WTC11 (cell line): ENCODE measurements at regions not wholly inside any gene's neighbourhood (a gene's known extent, or its start where the extent isn't known, plus 50 kb on each side); places are given as distances from the start of the nearest gene placed in this dataset.

Experiments used
- ATAC-seq: fragments of 200-7000 bp; cut with Tn5 transposase; 2 replicates; pipeline ENCODE4 v1.10.0; 2021; ENCODE audit warnings: mild to moderate bottlenecking, moderate library complexity
- CTCF ChIA-PET: fragments of 300-600 bp; sonication (Branson Sonifier 250); formaldehyde crosslinking; loops from one replicate; lab custom pipeline; 2021; ENCODE audit warnings: antibody characterized with exemption; lab: Charles Lee
- POLR2A ChIA-PET: fragments of 350-600 bp; sonication (Branson Sonifier 250); formaldehyde crosslinking; loops from one replicate; lab custom pipeline; 2021; ENCODE audit warnings: antibody characterized with exemption; lab: Charles Lee
- DNase-seq: peaks from one replicate; pipeline ENCODE4 v3.0.0; 2021; ENCODE audit warnings: low spot score
- H3K27ac Mint-ChIP-seq: 2 replicates; pipeline ENCODE4 v1.8.0; 2021; ENCODE audit warnings: mixed read lengths
- H3K27me3 Mint-ChIP-seq: 2 replicates; pipeline ENCODE4 v1.8.0; 2021; ENCODE audit warnings: low read depth, mild to moderate bottlenecking, moderate library complexity, mixed read lengths
- H3K36me3 Mint-ChIP-seq: 2 replicates; pipeline ENCODE4 v1.8.0; 2021; ENCODE audit warnings: mixed read lengths
- H3K4me1 Mint-ChIP-seq: 2 replicates; pipeline ENCODE4 v1.8.0; 2022; ENCODE audit warnings: mixed read lengths
- H3K4me3 Mint-ChIP-seq: 2 replicates; pipeline ENCODE4 v1.8.0; 2021; ENCODE audit warnings: mild to moderate bottlenecking, moderate library complexity, mixed read lengths
- H3K9me3 Mint-ChIP-seq: 2 replicates; pipeline ENCODE4 v1.8.0; 2021; ENCODE audit warnings: mixed read lengths
- ELF4 ChIP-seq: sonication (generic); formaldehyde crosslinking; IDR thresholded peaks from 2 replicates; pipeline ENCODE4 v1.8.1; 2022; ENCODE audit warnings: low read depth, mild to moderate bottlenecking, moderate library complexity, missing genetic modification reagents
- GABPB1 ChIP-seq: sonication (generic); formaldehyde crosslinking; IDR thresholded peaks from 2 replicates; pipeline ENCODE4 v1.8.1; 2023; ENCODE audit warnings: mild to moderate bottlenecking, missing genetic modification reagents
- JAZF1 ChIP-seq: fragments of 250-450 bp; sonication (Bioruptor Pico); IDR thresholded peaks from 2 replicates; pipeline ENCODE4 v1.9.0; 2021; ENCODE audit warnings: moderate library complexity, mild to moderate bottlenecking, inconsistent platforms
- MXD4 ChIP-seq: fragments of 250-450 bp; sonication (Bioruptor Pico); IDR thresholded peaks from 2 replicates; pipeline ENCODE4 v1.8.0; 2021; ENCODE audit warnings: mild to moderate bottlenecking, moderate library complexity, borderline replicate concordance
- NFATC4 ChIP-seq: fragments of 250-450 bp; sonication (Bioruptor Pico); IDR thresholded peaks from 2 replicates; pipeline ENCODE4 v1.9.0; 2021; ENCODE audit warnings: mild to moderate bottlenecking
- NFYB ChIP-seq: sonication (generic); formaldehyde crosslinking; conservative IDR thresholded peaks from 2 replicates; pipeline ENCODE4 v1.8.0; 2022; ENCODE audit warnings: low read depth, missing genetic modification reagents
- ZNF317 ChIP-seq: sonication (generic); formaldehyde crosslinking; IDR thresholded peaks from 2 replicates; pipeline ENCODE4 v1.8.1; 2023; ENCODE audit warnings: low read depth, mild to moderate bottlenecking, moderate library complexity, missing genetic modification reagents, borderline replicate concordance
- ZNF396 ChIP-seq: fragments of 250-450 bp; sonication (Bioruptor Pico); IDR thresholded peaks from 2 replicates; pipeline ENCODE4 v1.8.0; 2021; ENCODE audit warnings: mild to moderate bottlenecking, moderate library complexity, borderline replicate concordance
- TF ChIP-seq, protein P1 (sequence below): sonication (generic); formaldehyde crosslinking; IDR thresholded peaks from 2 replicates; pipeline ENCODE4 v1.8.1; 2023; ENCODE audit warnings: mild to moderate bottlenecking, moderate library complexity, missing genetic modification reagents
- TF ChIP-seq, protein P2 (sequence below): sonication (generic); formaldehyde crosslinking; IDR thresholded peaks from 2 replicates; pipeline ENCODE4 v1.8.1; 2023; ENCODE audit warnings: mild to moderate bottlenecking, missing genetic modification reagents
- TF ChIP-seq, protein P3 (sequence below): sonication (generic); formaldehyde crosslinking; IDR thresholded peaks from 2 replicates; pipeline ENCODE4 v1.8.0; 2022; ENCODE audit warnings: mild to moderate bottlenecking, missing genetic modification reagents
- TF ChIP-seq, protein P4 (sequence below): sonication (generic); formaldehyde crosslinking; IDR thresholded peaks from 2 replicates; pipeline ENCODE4 v1.8.0; 2022; ENCODE audit warnings: mild to moderate bottlenecking, missing genetic modification reagents
- TF ChIP-seq, protein P5 (sequence below): sonication (generic); formaldehyde crosslinking; IDR thresholded peaks from 2 replicates; pipeline ENCODE4 v1.8.1; 2022; ENCODE audit warnings: low read depth, mild to moderate bottlenecking, moderate library complexity, missing genetic modification reagents, borderline replicate concordance

DNA sequence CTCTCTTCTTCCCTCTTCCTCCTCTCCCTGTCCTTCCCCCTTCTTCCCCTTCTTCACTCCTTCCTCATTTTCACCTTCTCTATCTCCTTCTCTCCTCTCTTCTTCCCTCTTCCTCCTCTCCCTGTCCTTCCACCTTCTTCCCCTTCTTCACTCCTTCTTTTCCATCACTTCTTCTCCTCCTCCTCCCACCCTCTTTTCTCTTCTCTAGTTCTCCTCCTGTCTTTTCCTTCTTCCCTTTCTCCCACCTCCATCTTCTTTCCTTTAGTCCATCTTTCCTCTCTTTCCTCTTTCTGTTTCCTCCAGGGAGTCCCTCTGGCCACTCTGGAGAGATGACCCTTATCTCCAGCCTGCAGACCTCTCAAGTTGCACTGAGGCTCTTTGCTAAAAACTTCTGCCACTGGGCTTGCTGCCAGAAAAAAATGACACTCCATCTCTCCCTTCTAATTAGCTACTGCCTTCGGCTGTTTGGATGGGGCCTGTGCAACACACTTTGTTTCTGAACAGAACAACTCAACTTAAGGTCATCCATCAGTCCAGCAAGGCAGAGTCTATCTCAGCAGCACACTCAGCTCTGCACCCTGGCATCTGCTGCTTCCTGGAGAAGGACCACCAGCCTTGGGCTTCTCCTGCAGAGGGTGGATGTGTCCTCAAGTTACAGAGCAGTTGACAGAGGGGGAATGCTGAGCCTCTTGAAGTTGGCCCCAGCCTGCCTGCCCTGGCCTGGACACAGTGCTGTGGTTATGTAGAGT, 538.8 kb downstream of the MATN1 start (continued):
- TF ChIP-seq GABPB1 (CRISPR knock-in tag) (no peak), ZNF396 (CRISPR knock-in tag) (no peak), JAZF1 (CRISPR knock-in tag) (no peak), ELF4 (CRISPR knock-in tag) (no peak)
- TF ChIP-seq, protein P1, sequence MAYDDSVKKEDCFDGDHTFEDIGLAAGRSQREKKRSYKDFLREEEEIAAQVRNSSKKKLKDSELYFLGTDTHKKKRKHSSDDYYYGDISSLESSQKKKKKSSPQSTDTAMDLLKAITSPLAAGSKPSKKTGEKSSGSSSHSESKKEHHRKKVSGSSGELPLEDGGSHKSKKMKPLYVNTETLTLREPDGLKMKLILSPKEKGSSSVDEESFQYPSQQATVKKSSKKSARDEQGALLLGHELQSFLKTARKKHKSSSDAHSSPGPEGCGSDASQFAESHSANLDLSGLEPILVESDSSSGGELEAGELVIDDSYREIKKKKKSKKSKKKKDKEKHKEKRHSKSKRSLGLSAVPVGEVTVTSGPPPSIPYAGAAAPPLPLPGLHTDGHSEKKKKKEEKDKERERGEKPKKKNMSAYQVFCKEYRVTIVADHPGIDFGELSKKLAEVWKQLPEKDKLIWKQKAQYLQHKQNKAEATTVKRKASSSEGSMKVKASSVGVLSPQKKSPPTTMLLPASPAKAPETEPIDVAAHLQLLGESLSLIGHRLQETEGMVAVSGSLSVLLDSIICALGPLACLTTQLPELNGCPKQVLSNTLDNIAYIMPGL (CRISPR knock-in tag), result no peak
- TF ChIP-seq, protein P2, sequence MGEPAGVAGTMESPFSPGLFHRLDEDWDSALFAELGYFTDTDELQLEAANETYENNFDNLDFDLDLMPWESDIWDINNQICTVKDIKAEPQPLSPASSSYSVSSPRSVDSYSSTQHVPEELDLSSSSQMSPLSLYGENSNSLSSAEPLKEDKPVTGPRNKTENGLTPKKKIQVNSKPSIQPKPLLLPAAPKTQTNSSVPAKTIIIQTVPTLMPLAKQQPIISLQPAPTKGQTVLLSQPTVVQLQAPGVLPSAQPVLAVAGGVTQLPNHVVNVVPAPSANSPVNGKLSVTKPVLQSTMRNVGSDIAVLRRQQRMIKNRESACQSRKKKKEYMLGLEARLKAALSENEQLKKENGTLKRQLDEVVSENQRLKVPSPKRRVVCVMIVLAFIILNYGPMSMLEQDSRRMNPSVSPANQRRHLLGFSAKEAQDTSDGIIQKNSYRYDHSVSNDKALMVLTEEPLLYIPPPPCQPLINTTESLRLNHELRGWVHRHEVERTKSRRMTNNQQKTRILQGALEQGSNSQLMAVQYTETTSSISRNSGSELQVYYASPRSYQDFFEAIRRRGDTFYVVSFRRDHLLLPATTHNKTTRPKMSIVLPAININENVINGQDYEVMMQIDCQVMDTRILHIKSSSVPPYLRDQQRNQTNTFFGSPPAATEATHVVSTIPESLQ (CRISPR knock-in tag), result no peak

DNA sequence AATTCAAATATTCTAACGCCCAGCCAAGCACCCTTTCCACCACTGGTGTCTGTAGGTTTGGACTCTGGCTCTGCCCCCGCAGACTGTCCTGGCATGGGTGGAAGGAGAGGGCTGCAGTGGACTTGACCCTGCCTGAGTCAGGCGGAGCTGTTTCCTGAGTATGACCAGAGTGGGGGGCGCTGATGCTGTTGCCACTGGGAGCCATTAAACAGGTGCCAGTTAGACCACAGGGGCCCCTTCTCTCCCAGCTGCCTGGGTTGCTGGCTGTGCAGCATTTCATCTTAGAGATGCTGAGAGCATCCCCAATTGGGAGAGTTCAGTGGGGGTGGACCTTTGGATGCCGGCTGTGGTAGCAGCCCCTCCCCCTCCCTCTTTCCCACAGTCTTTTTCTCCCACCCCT, 539.5 kb downstream of the MATN1 start:
- H3K27me3 Mint-ChIP-seq, result no peaks in the 10 kb centered on the region
- peaks cover 4% of the 10 kb centered on the region; the same call in 1 of the 2 replicates for H3K9me3 Mint-ChIP-seq
- H3K4me3 Mint-ChIP-seq, result no peak overlapping the region
- no peaks in the 10 kb centered on the region for H3K36me3 Mint-ChIP-seq
- no peaks in the 10 kb centered on the region for H3K4me1 Mint-ChIP-seq
- ChIA-PET CTCF (no interaction called here), POLR2A (no interaction called here)
- ATAC-seq (no peak), DNase-seq (no peak)
- no peak for TF ChIP-seq ELF4 (CRISPR knock-in tag)
- no peak for TF ChIP-seq NFYB (CRISPR knock-in tag)
- TF ChIP-seq NFATC4, result no peak
- H3K27ac Mint-ChIP-seq, result no peak overlapping the region

DNA sequence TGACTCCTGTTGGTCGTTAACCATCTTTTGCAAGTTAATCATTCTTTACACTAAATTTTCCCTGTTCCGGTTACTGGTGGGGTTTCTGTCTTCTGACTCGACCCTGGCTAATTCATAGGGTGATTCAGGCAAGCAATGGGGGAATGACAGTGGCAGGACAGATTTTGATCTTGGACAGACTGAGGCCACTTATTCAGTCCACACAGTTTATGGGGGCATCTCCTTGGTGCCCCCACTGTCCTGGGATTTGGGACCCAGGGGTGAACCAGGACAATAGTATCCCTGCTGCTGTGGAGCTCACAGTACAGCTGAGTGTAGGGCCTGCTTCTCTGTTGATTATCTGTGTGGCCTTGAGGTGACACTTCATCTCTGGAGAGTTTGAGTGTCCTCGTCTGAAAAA, 540.4 kb downstream of the MATN1 start:
- DNase-seq, result no peak
- ChIA-PET CTCF (no interaction called here), POLR2A (no interaction called here)
- ATAC-seq, result no peak
- Mint-ChIP-seq H3K27ac (no peak overlapping the region), H3K4me1 (no peaks in the 10 kb centered on the region), H3K9me3 (peaks cover 4% of the 10 kb centered on the region; the same call in 1 of the 2 replicates), H3K36me3 (no peaks in the 10 kb centered on the region), H3K27me3 (no peaks in the 10 kb centered on the region), H3K4me3 (no peak overlapping the region)
- TF ChIP-seq, protein P3, sequence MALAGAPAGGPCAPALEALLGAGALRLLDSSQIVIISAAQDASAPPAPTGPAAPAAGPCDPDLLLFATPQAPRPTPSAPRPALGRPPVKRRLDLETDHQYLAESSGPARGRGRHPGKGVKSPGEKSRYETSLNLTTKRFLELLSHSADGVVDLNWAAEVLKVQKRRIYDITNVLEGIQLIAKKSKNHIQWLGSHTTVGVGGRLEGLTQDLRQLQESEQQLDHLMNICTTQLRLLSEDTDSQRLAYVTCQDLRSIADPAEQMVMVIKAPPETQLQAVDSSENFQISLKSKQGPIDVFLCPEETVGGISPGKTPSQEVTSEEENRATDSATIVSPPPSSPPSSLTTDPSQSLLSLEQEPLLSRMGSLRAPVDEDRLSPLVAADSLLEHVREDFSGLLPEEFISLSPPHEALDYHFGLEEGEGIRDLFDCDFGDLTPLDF (CRISPR knock-in tag), result no peak
- TF ChIP-seq MXD4 (CRISPR knock-in tag), result no peak
- TF ChIP-seq, protein P4, sequence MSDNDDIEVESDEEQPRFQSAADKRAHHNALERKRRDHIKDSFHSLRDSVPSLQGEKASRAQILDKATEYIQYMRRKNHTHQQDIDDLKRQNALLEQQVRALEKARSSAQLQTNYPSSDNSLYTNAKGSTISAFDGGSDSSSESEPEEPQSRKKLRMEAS (CRISPR knock-in tag), result no peak

DNA sequence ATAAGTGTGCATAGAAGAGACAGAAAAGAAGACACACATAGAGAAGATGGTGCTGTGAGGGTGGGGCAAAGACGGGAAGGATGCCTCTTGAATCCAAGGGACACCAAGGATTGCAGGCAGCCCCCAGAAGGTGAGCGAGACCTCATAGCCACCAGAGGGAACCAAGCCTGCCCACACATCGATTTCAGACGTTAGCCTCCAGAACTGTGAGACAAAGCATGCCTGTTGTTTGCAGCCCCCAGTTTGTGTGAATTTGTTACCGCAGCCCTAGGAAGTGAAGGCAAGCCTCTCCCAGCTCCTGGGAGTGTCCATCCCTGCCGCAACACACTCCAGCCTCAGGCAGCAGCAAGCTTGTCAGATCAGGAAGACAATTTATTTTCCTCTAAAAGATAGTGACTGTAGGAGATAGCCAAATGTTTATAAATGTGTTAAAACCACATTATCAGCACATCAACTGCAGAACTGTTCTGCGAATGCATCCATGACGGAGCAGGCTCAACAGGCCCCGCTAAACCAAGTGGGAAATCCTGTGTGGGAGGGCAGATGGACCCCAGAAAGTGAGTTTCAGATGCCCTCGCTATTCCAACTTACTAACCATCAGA, 543.3 kb downstream of the MATN1 start:
- CTCF ChIA-PET, result interaction anchor here (1.0 to 1.8 kb wide), 2 partner anchors 52 to 200 kb away, joined by 3 to 4 read pairs; no protein-coding TSS in a partner anchor
- peak; percentile 38; the same call in 1 of the 2 replicates for ATAC-seq
- DNase-seq, result no peak

More for the DNA sequence above, 543.3 kb downstream of the MATN1 start:
- POLR2A ChIA-PET, result no interaction called here
- no peaks in the 10 kb centered on the region for H3K36me3 Mint-ChIP-seq
- TF ChIP-seq, protein P5, sequence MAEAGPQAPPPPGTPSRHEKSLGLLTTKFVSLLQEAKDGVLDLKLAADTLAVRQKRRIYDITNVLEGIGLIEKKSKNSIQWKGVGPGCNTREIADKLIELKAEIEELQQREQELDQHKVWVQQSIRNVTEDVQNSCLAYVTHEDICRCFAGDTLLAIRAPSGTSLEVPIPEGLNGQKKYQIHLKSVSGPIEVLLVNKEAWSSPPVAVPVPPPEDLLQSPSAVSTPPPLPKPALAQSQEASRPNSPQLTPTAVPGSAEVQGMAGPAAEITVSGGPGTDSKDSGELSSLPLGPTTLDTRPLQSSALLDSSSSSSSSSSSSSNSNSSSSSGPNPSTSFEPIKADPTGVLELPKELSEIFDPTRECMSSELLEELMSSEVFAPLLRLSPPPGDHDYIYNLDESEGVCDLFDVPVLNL (CRISPR knock-in tag), result no peak
- TF ChIP-seq ZNF317, result no peak
- TF ChIP-seq, all 79 proteins: peak for 0
- peaks cover 4% of the 10 kb centered on the region; the same call in 1 of the 2 replicates for H3K9me3 Mint-ChIP-seq
- H3K27me3 Mint-ChIP-seq, result no peaks in the 10 kb centered on the region
- H3K4me3 Mint-ChIP-seq, result no peak overlapping the region
- no peaks in the 10 kb centered on the region for H3K4me1 Mint-ChIP-seq
- H3K27ac Mint-ChIP-seq, result no peak overlapping the region
